CD4-positive, alpha-beta memory T cell (primary cell): ENCODE measurements at regions not wholly inside any gene's neighbourhood (a gene's known extent, or its start where the extent isn't known, plus 50 kb on each side); places are given as distances from the start of the nearest gene placed in this dataset.

Experiments used
- CTCF ChIA-PET: fragments of 350-600 bp; sonication (Branson Sonifier 250); formaldehyde crosslinking; loops from one replicate; lab custom pipeline; 2021; ENCODE audit warnings: inconsistent platforms; ENCODE audit not compliant: partially characterized antibody; lab: Charles Lee
- POLR2A ChIA-PET: fragments of 350-600 bp; sonication (Branson Sonifier 250); formaldehyde crosslinking; loops from one replicate; lab custom pipeline; 2021; ENCODE audit not compliant: partially characterized antibody; lab: Charles Lee
- DNase-seq, 5 donors: peaks; one replicate each; pipeline versions ENCODE4 v3.0.0 to v3.0.0-alpha.2; 2020 to 2022; ENCODE audit warnings: mixed read lengths in 1 of 5
- H3K27ac ChIP-seq: one replicate; pipeline ENCODE4 v1.7.0; 2013; ENCODE audit warnings: low read depth, low read length
- H3K27me3 ChIP-seq: 2 replicates; pipeline ENCODE4 v1.7.0; 2013; ENCODE audit warnings: mild to moderate bottlenecking, low read length, moderate library complexity; ENCODE audit not compliant: insufficient read depth
- H3K36me3 ChIP-seq: 2 replicates; pipeline ENCODE4 v1.7.0; 2013; ENCODE audit warnings: mild to moderate bottlenecking, low read length, moderate library complexity; ENCODE audit not compliant: insufficient read depth
- H3K4me1 ChIP-seq: 2 replicates; pipeline ENCODE4 v1.7.0; 2013; ENCODE audit warnings: mild to moderate bottlenecking, low read length, moderate library complexity; ENCODE audit not compliant: insufficient read depth
- H3K4me3 ChIP-seq, 2 donors: one replicate each; pipeline ENCODE4 v1.7.0; 2013; ENCODE audit warnings: low read length in 2 of 2, mild to moderate bottlenecking in 1 of 2
- H3K9me3 ChIP-seq, 2 donors: one replicate each; pipeline ENCODE4 v1.7.0; 2013; ENCODE audit warnings: low read length in 2 of 2, control low read depth in 1 of 2; ENCODE audit not compliant: control insufficient read depth in 1 of 2
- H3K27ac Mint-ChIP-seq, 7 donors: one replicate each; pipeline ENCODE4 v1.8.0; 2020 to 2021; ENCODE audit warnings: mixed read lengths in 7 of 7, mild to moderate bottlenecking in 6 of 7, inconsistent platforms in 3 of 7, moderate library complexity in 3 of 7
- H3K27me3 Mint-ChIP-seq, 2 donors: one replicate each; pipeline ENCODE4 v1.8.0; 2020 to 2021; ENCODE audit warnings: mixed read lengths in 2 of 2
- H3K36me3 Mint-ChIP-seq, 2 donors: one replicate each; pipeline ENCODE4 v1.8.0; 2020 to 2021; ENCODE audit warnings: mixed read lengths in 2 of 2, inconsistent platforms in 1 of 2, mild to moderate bottlenecking in 1 of 2
- H3K4me1 Mint-ChIP-seq, 4 donors: one replicate each; pipeline ENCODE4 v1.8.0; 2020 to 2021; ENCODE audit warnings: mixed read lengths in 4 of 4, mild to moderate bottlenecking in 1 of 4
- H3K4me3 Mint-ChIP-seq, 8 donors: one replicate each; pipeline ENCODE4 v1.8.0; 2020 to 2021; ENCODE audit warnings: mixed read lengths in 8 of 8, mild to moderate bottlenecking in 7 of 8, moderate library complexity in 6 of 8, inconsistent platforms in 3 of 8
- H3K9me3 Mint-ChIP-seq, 8 donors: one replicate each; pipeline ENCODE4 v1.8.0; 2020 to 2021; ENCODE audit warnings: mixed read lengths in 8 of 8, mild to moderate bottlenecking in 5 of 8, inconsistent platforms in 3 of 8, moderate library complexity in 1 of 8
- intact Hi-C: fragments of 100-400 bp; cut with micrococcal nuclease; formaldehyde crosslinking; loops from one replicate; pipeline ENCODE4 v1.15.1; 2023

DNA sequence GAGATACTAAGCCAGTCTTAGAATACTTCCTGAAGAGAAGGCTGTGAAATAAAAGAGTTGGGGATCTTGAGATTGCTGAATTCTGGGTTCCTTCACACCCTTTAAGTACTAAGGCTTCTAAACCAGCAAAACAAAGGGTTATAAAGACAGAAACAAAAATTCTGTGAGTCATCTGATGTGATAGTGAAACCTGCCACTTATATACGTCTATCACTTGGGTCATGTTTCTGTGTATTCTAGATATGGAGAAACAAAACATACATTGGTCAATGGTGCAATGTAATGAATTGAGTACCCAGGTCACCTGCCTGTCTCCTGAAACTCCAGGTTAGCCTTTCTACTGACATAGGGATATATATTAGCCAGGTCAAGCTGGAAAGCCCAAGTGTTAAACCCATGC is 319.3 kb upstream of the GRAMD2B start:
- peaks cover 0 to 4% (median 0%) of the 10 kb centered on the region in 8 donors for H3K9me3 Mint-ChIP-seq
- POLR2A ChIA-PET: no interaction called here
- H3K4me1 ChIP-seq: no peaks in the 10 kb centered on the region
- H3K27me3 Mint-ChIP-seq: no peaks in the 10 kb centered on the region
- no peaks in the 10 kb centered on the region for H3K36me3 ChIP-seq
- H3K4me3 ChIP-seq: no peak overlapping the region
- no peak for DNase-seq
- CTCF ChIA-PET: no interaction called here
- H3K27ac Mint-ChIP-seq: no peak overlapping the region
- no peak overlapping the region for H3K4me3 Mint-ChIP-seq
- H3K9me3 ChIP-seq: no peaks in the 10 kb centered on the region
- no peaks in the 10 kb centered on the region for H3K4me1 Mint-ChIP-seq
- no peaks in the 10 kb centered on the region for H3K36me3 Mint-ChIP-seq
- no peaks in the 10 kb centered on the region for H3K27me3 ChIP-seq
- no peak overlapping the region for H3K27ac ChIP-seq
- intact Hi-C loops: no loop called here

DNA sequence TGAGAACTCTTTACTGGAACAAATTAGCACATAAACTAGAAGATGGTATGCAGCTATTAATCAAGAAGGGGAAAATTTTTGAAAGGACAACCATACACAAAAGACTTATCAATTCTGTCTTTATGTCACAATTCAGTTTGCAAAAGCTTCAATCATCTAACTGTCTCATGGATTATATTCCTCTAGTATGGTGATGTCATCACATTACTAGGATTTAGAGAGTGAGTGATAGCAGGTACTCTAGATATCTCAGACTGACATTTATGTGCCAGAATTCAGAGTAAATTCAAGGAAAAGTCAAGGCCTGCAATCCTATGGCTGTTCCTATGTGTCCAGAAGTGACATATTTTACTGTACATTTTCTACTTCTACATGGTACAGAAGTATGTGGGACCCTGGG is 318.9 kb upstream of the GRAMD2B start:
- H3K36me3 ChIP-seq: no peaks in the 10 kb centered on the region
- no peak overlapping the region for H3K27ac ChIP-seq
- intact Hi-C loops: no loop called here
- no peak overlapping the region for H3K27ac Mint-ChIP-seq
- H3K27me3 ChIP-seq: no peaks in the 10 kb centered on the region
- H3K9me3 Mint-ChIP-seq: peaks cover 0 to 4% (median 0%) of the 10 kb centered on the region in 8 donors
- no peaks in the 10 kb centered on the region for H3K27me3 Mint-ChIP-seq
- DNase-seq: no peak
- ChIA-PET POLR2A (no interaction called here), CTCF (no interaction called here)
- H3K36me3 Mint-ChIP-seq: no peaks in the 10 kb centered on the region
- H3K4me3 Mint-ChIP-seq: no peak overlapping the region
- H3K4me1 ChIP-seq: no peaks in the 10 kb centered on the region
- H3K4me1 Mint-ChIP-seq: no peaks in the 10 kb centered on the region
- no peak overlapping the region for H3K4me3 ChIP-seq
- no peaks in the 10 kb centered on the region for H3K9me3 ChIP-seq

DNA sequence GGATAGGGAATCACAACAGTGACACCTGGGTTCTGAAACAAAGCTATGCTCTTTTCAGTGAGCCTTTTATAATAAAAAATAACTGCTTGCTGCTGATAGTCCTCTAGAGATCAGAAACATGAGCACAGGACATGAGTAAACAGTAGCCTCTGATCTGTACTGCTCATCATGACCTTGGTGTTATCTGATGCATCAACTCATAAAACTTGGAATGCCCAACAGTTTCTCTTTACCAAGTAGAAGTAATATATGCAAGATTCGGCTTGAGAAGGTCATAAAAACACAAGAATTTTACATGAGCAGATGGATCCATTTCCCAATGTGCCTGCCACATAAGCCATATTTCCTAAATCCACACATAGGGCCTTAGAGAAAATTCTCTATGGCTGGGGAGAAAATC is 318.3 kb upstream of the GRAMD2B start:
- Histone ChIP-seq H3K9me3 (no peaks in the 10 kb centered on the region), H3K27me3 (no peaks in the 10 kb centered on the region), H3K27ac (no peak overlapping the region), H3K4me3 (no peak overlapping the region), H3K36me3 (no peaks in the 10 kb centered on the region), H3K4me1 (no peaks in the 10 kb centered on the region)
- H3K4me3 Mint-ChIP-seq: no peak overlapping the region
- ChIA-PET POLR2A (no interaction called here), CTCF (no interaction called here)
- H3K36me3 Mint-ChIP-seq: no peaks in the 10 kb centered on the region
- peaks cover 0 to 4% (median 0%) of the 10 kb centered on the region in 8 donors for H3K9me3 Mint-ChIP-seq
- no peak overlapping the region for H3K27ac Mint-ChIP-seq
- H3K27me3 Mint-ChIP-seq: no peaks in the 10 kb centered on the region
- intact Hi-C loops: no loop called here
- no peak for DNase-seq
- no peaks in the 10 kb centered on the region for H3K4me1 Mint-ChIP-seq

DNA sequence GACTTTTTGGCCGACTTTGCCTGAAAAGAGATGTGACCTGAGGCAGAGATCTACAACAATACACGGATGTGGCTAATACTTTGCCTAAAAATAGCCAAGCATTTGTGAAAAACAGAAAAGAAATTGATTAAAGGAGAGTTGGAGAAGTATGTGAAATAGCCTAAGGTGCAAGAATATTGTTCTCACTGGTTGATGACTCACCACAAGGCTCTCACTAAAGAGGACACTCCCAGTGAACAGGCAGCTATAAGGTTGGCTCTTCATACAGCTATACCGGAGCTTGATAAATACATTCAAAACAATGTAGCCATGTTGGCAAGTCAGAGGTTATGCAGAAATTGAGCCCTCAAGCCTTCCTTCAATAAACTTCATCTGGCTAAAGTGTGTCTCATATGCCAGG is 317.2 kb upstream of the GRAMD2B start:
- Histone ChIP-seq H3K4me3 (no peak overlapping the region), H3K36me3 (no peaks in the 10 kb centered on the region), H3K4me1 (no peaks in the 10 kb centered on the region), H3K27ac (no peak overlapping the region), H3K9me3 (no peaks in the 10 kb centered on the region), H3K27me3 (no peaks in the 10 kb centered on the region)
- H3K9me3 Mint-ChIP-seq: peaks cover 0 to 4% (median 0%) of the 10 kb centered on the region in 8 donors
- POLR2A ChIA-PET: no interaction called here
- H3K27ac Mint-ChIP-seq: no peak overlapping the region
- no peaks in the 10 kb centered on the region for H3K27me3 Mint-ChIP-seq
- H3K36me3 Mint-ChIP-seq: no peaks in the 10 kb centered on the region
- H3K4me3 Mint-ChIP-seq: no peak overlapping the region
- intact Hi-C loops: no loop called here
- DNase-seq: no peak
- no peaks in the 10 kb centered on the region for H3K4me1 Mint-ChIP-seq
- CTCF ChIA-PET: no interaction called here

DNA sequence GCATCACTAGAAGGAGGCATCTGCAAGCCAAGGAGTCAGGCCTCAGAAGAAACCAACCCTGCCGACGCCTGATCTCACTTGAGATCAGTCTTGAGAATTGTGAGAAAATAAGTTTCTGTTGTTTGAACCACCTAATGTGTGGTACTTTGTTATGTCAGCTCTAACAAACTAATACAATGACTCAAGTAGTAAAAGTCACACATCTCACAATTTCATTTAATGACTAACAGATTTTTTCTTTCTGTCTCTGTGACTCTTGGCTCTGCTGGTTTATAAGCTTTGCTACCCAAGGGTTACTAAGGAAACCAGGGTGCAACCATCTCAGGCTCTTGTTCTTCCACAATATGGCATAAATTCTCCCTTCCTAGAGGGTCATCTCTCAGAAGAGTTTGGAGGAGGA is 315.8 kb upstream of the GRAMD2B start:
- no peaks in the 10 kb centered on the region for H3K36me3 ChIP-seq
- H3K4me1 Mint-ChIP-seq: no peaks in the 10 kb centered on the region
- ChIA-PET CTCF (no interaction called here), POLR2A (no interaction called here)
- no peaks in the 10 kb centered on the region for H3K36me3 Mint-ChIP-seq
- peaks cover 0 to 5% (median 1%) of the 10 kb centered on the region in 8 donors for H3K9me3 Mint-ChIP-seq
- H3K4me3 Mint-ChIP-seq: no peak overlapping the region
- DNase-seq: no peak
- no peaks in the 10 kb centered on the region for H3K4me1 ChIP-seq
- H3K4me3 ChIP-seq: no peak overlapping the region
- H3K27me3 Mint-ChIP-seq: no peaks in the 10 kb centered on the region
- no peak overlapping the region for H3K27ac Mint-ChIP-seq
- H3K9me3 ChIP-seq: no peaks in the 10 kb centered on the region
- intact Hi-C loops: no loop called here
- no peak overlapping the region for H3K27ac ChIP-seq
- H3K27me3 ChIP-seq: no peaks in the 10 kb centered on the region

- ChIA-PET CTCF (no interaction called here), POLR2A (no interaction called here)
- Histone ChIP-seq H3K27ac (no peak overlapping the region), H3K27me3 (no peaks in the 10 kb centered on the region), H3K4me1 (no peaks in the 10 kb centered on the region), H3K9me3 (no peaks in the 10 kb centered on the region), H3K4me3 (no peak overlapping the region), H3K36me3 (no peaks in the 10 kb centered on the region)
- no peak for DNase-seq
- Mint-ChIP-seq H3K27ac (no peak overlapping the region), H3K36me3 (no peaks in the 10 kb centered on the region), H3K4me1 (no peaks in the 10 kb centered on the region), H3K9me3 (peaks cover 0 to 9% (median 3%) of the 10 kb centered on the region in 8 donors), H3K4me3 (no peak overlapping the region), H3K27me3 (no peaks in the 10 kb centered on the region)
- intact Hi-C loops: no loop called here
Observed at GRCh38 chr5:126108470-126108869, 314.7 kb upstream of the GRAMD2B start.

DNA sequence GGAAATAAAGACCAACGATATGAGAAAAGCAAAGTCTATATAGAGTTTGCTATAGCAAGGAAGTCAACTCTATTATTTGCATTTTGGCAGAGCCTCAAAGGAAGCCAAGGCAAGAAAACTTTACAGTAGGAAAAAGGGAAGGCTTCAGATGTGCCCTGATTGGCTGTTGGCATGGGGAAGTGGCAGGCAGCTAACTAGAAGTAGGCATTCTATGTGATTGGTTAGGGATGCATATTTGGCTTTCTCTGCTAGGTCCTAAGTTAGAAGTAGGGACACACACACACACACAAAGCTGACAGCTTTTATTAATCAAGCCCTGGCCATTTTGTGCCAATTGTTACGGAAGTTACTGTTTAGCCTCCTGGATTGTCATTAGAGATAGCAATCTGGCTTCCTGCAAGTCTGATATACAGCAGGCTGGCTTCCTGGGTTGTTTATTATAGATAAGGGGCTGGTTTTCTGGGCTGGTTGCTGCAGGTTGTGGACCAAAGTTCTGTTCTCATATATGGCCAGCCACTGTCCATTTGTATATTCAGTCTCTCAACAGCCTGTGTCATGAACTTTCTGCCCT is 308.1 kb upstream of the GRAMD2B start:
- Mint-ChIP-seq H3K4me3 (no peak overlapping the region), H3K9me3 (peaks cover 0 to 17% (median 7%) of the 10 kb centered on the region in 8 donors), H3K27me3 (no peaks in the 10 kb centered on the region), H3K27ac (no peak overlapping the region), H3K36me3 (no peaks in the 10 kb centered on the region), H3K4me1 (no peaks in the 10 kb centered on the region)
- POLR2A ChIA-PET: no interaction called here
- H3K4me3 ChIP-seq: no peak overlapping the region
- DNase-seq: no peak
- H3K27me3 ChIP-seq: no peaks in the 10 kb centered on the region
- no peaks in the 10 kb centered on the region for H3K36me3 ChIP-seq
- H3K4me1 ChIP-seq: no peaks in the 10 kb centered on the region
- no peak overlapping the region for H3K27ac ChIP-seq
- no peaks in the 10 kb centered on the region for H3K9me3 ChIP-seq
- CTCF ChIA-PET: no interaction called here
- intact Hi-C loops: no loop called here

GRCh38 chr5:126117044-126117443 is 306.2 kb upstream of the GRAMD2B start:
- H3K36me3 ChIP-seq: no peaks in the 10 kb centered on the region
- ChIA-PET POLR2A (no interaction called here), CTCF (no interaction called here)
- intact Hi-C loops: no loop called here
- Mint-ChIP-seq H3K36me3 (no peaks in the 10 kb centered on the region), H3K27ac (no peak overlapping the region), H3K9me3 (peaks cover 0 to 15% (median 6%) of the 10 kb centered on the region in 8 donors), H3K4me1 (no peaks in the 10 kb centered on the region), H3K4me3 (no peak overlapping the region), H3K27me3 (no peaks in the 10 kb centered on the region)
- no peaks in the 10 kb centered on the region for H3K27me3 ChIP-seq
- DNase-seq: no peak
- no peak overlapping the region for H3K27ac ChIP-seq
- no peak overlapping the region for H3K4me3 ChIP-seq
- H3K9me3 ChIP-seq: no peaks in the 10 kb centered on the region
- H3K4me1 ChIP-seq: no peaks in the 10 kb centered on the region
